GM23338 (cell line): ENCODE measurements at regions not wholly inside any gene's neighbourhood (a gene's known extent, or its start where the extent isn't known, plus 50 kb on each side); places are given as distances from the start of the nearest gene placed in this dataset.

Experiments
- ATAC-seq: fragments of 200-7000 bp; cut with Tn5 transposase; 3 replicates; pipeline ENCODE4 v1.9.1; 2020
- DNase-seq: peaks from one replicate; pipeline ENCODE4 v3.0.0-alpha.2; 2015; ENCODE audit warnings: low spot score
- H2AFZ ChIP-seq: fragments of 200-600 bp; sonication (generic); 2 replicates; pipeline ENCODE4 v1.8.0; 2016; ENCODE audit warnings: antibody characterized with exemption, mild to moderate bottlenecking, moderate library complexity
- H3F3A ChIP-seq: fragments of 200-600 bp; sonication (generic); replicated peaks from 2 replicates; pipeline ENCODE4 v1.8.0; 2017; ENCODE audit warnings: antibody characterized with exemption, mixed run types, low read depth
- H3K27ac ChIP-seq: fragments of 200-600 bp; sonication (generic); 2 replicates; pipeline ENCODE4 v1.6.1; 2016; ENCODE audit warnings: low read depth
- H3K27me3 ChIP-seq: fragments of 200-600 bp; sonication (generic); 2 replicates; pipeline ENCODE4 v1.8.0; 2016; ENCODE audit warnings: mild to moderate bottlenecking, mixed run types, moderate library complexity; ENCODE audit not compliant: insufficient read depth
- H3K36me3 ChIP-seq: fragments of 200-600 bp; sonication (generic); 2 replicates; pipeline ENCODE4 v1.8.0; 2016; ENCODE audit warnings: mild to moderate bottlenecking; ENCODE audit not compliant: insufficient read depth
- H3K4me1 ChIP-seq: fragments of 200-600 bp; sonication (generic); 2 replicates; pipeline ENCODE4 v1.8.0; 2016; ENCODE audit warnings: mild to moderate bottlenecking, moderate library complexity; ENCODE audit not compliant: insufficient read depth
- H3K4me2 ChIP-seq: fragments of 200-600 bp; sonication (generic); 2 replicates; pipeline ENCODE4 v1.7.1; 2017; ENCODE audit warnings: mixed run types
- H3K4me3 ChIP-seq: fragments of 200-600 bp; sonication (generic); 2 replicates; pipeline ENCODE4 v1.6.1; 2016; ENCODE audit warnings: mixed run types
- H3K79me2 ChIP-seq: fragments of 200-600 bp; sonication (generic); replicated peaks from 2 replicates; pipeline ENCODE4 v1.8.0; 2017; ENCODE audit warnings: mild to moderate bottlenecking; ENCODE audit not compliant: insufficient read depth
- H3K9me2 ChIP-seq: fragments of 200-600 bp; sonication (generic); 2 replicates; pipeline ENCODE4 v1.8.0; 2017; ENCODE audit not compliant: insufficient read depth
- H4K20me1 ChIP-seq: fragments of 200-600 bp; sonication (generic); replicated peaks from 2 replicates; pipeline ENCODE4 v1.8.0; 2017; ENCODE audit warnings: mild to moderate bottlenecking; ENCODE audit not compliant: insufficient read depth
- H3K27ac Mint-ChIP-seq: 2 replicates; pipeline ENCODE4 v1.8.0; 2020; ENCODE audit warnings: inconsistent platforms, mild to moderate bottlenecking, moderate library complexity, mixed read lengths
- H3K27me3 Mint-ChIP-seq: 3 replicates; pipeline ENCODE4 v1.8.0; 2022; ENCODE audit warnings: low read depth, mild to moderate bottlenecking, moderate library complexity, mixed read lengths, inconsistent platforms; ENCODE audit not compliant: insufficient read depth, poor library complexity
- H3K36me3 Mint-ChIP-seq: 3 replicates; pipeline ENCODE4 v1.8.0; 2021; ENCODE audit warnings: low read depth, mild to moderate bottlenecking, inconsistent platforms, moderate library complexity, mixed read lengths
- H3K4me1 Mint-ChIP-seq: 3 replicates; pipeline ENCODE4 v1.8.0; 2020; ENCODE audit warnings: mild to moderate bottlenecking, inconsistent platforms, mixed read lengths
- H3K4me3 Mint-ChIP-seq: 3 replicates; pipeline ENCODE4 v1.8.0; 2021; ENCODE audit warnings: moderate library complexity, mild to moderate bottlenecking, inconsistent platforms, mixed read lengths
- H3K9me3 Mint-ChIP-seq: 3 replicates; pipeline ENCODE4 v1.8.0; 2020; ENCODE audit warnings: moderate library complexity, mild to moderate bottlenecking, inconsistent platforms, mixed read lengths
- CREB1 ChIP-seq: fragments of 250-450 bp; sonication (Bioruptor Pico); IDR thresholded peaks from 2 replicates; pipeline ENCODE4 v1.5.0; 2020; ENCODE audit warnings: low read depth, mild to moderate bottlenecking, moderate library complexity
- STAT1 ChIP-seq: IDR thresholded peaks from one replicate; pipeline ENCODE4 v1.6.1; 2016; ENCODE audit warnings: antibody characterized with exemption; ENCODE audit not compliant: unreplicated experiment
- TF ChIP-seq, protein P1 (sequence below): IDR thresholded peaks from one replicate; pipeline ENCODE4 v1.6.1; 2018; ENCODE audit warnings: antibody characterized with exemption; ENCODE audit not compliant: unreplicated experiment
- TF ChIP-seq, protein P2 (sequence below): IDR thresholded peaks from 2 replicates; pipeline ENCODE4 v1.6.1; 2016; ENCODE audit warnings: antibody characterized with exemption
- TF ChIP-seq, protein P3 (sequence below), 2 experiments: fragments of 200-600 bp in 1 of 2; sonication (generic) in 1 of 2; conservative IDR thresholded peaks; 2 replicates each; pipeline versions ENCODE4 v1.5.1 to v1.6.1; 2016 to 2017; ENCODE audit warnings: antibody characterized with exemption in 2 of 2, low read depth in 2 of 2, mild to moderate bottlenecking in 2 of 2, moderate library complexity in 1 of 2

DNA sequence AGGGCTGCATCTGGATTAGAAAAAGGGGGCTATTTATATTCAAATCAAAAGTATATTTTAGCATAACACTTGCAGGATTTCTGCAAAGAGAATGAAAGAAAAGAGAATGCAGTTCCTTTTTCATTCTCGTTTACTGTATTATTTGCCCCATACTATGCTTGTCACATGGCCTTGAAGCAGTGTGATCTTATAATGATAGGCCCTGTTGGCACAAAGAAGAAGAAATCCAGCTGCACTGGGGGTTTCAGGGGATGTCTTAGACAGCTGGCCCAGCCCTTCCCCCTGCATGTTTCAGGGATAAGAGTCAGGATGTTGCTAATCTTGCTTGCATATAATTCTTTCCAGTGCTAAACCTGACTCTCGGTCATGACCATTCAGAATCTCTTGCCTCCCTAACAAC, 369.5 kb downstream of the SEC16B start:
- Mint-ChIP-seq H3K36me3 (no peaks in the 10 kb centered on the region), H3K4me1 (peaks cover 19% of the 10 kb centered on the region), H3K27ac (no peak overlapping the region; the same call in 1 of the 2 replicates), H3K4me3 (no peak overlapping the region), H3K27me3 (no peaks in the 10 kb centered on the region), H3K9me3 (no peaks in the 10 kb centered on the region)
- TF ChIP-seq CREB1 (CRISPR knock-in tag): no peak
- TF ChIP-seq, protein P1, sequence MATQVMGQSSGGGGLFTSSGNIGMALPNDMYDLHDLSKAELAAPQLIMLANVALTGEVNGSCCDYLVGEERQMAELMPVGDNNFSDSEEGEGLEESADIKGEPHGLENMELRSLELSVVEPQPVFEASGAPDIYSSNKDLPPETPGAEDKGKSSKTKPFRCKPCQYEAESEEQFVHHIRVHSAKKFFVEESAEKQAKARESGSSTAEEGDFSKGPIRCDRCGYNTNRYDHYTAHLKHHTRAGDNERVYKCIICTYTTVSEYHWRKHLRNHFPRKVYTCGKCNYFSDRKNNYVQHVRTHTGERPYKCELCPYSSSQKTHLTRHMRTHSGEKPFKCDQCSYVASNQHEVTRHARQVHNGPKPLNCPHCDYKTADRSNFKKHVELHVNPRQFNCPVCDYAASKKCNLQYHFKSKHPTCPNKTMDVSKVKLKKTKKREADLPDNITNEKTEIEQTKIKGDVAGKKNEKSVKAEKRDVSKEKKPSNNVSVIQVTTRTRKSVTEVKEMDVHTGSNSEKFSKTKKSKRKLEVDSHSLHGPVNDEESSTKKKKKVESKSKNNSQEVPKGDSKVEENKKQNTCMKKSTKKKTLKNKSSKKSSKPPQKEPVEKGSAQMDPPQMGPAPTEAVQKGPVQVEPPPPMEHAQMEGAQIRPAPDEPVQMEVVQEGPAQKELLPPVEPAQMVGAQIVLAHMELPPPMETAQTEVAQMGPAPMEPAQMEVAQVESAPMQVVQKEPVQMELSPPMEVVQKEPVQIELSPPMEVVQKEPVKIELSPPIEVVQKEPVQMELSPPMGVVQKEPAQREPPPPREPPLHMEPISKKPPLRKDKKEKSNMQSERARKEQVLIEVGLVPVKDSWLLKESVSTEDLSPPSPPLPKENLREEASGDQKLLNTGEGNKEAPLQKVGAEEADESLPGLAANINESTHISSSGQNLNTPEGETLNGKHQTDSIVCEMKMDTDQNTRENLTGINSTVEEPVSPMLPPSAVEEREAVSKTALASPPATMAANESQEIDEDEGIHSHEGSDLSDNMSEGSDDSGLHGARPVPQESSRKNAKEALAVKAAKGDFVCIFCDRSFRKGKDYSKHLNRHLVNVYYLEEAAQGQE: no peak
- TF ChIP-seq STAT1: no peak
- TF ChIP-seq, protein P2, sequence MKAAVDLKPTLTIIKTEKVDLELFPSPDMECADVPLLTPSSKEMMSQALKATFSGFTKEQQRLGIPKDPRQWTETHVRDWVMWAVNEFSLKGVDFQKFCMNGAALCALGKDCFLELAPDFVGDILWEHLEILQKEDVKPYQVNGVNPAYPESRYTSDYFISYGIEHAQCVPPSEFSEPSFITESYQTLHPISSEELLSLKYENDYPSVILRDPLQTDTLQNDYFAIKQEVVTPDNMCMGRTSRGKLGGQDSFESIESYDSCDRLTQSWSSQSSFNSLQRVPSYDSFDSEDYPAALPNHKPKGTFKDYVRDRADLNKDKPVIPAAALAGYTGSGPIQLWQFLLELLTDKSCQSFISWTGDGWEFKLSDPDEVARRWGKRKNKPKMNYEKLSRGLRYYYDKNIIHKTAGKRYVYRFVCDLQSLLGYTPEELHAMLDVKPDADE: no peak
- TF ChIP-seq, protein P3, sequence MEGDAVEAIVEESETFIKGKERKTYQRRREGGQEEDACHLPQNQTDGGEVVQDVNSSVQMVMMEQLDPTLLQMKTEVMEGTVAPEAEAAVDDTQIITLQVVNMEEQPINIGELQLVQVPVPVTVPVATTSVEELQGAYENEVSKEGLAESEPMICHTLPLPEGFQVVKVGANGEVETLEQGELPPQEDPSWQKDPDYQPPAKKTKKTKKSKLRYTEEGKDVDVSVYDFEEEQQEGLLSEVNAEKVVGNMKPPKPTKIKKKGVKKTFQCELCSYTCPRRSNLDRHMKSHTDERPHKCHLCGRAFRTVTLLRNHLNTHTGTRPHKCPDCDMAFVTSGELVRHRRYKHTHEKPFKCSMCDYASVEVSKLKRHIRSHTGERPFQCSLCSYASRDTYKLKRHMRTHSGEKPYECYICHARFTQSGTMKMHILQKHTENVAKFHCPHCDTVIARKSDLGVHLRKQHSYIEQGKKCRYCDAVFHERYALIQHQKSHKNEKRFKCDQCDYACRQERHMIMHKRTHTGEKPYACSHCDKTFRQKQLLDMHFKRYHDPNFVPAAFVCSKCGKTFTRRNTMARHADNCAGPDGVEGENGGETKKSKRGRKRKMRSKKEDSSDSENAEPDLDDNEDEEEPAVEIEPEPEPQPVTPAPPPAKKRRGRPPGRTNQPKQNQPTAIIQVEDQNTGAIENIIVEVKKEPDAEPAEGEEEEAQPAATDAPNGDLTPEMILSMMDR (conservative IDR thresholded peaks at IDR 0.05; ENCODE audit: low read depth in 2 of 2): no peak
- Histone ChIP-seq H3K4me2 (no peak overlapping the region), H4K20me1 (no peaks in the 10 kb centered on the region), H3F3A (no peaks in the 10 kb centered on the region), H3K27me3 (no peaks in the 10 kb centered on the region), H3K36me3 (no peaks in the 10 kb centered on the region), H3K9me2 (no peaks in the 10 kb centered on the region), H3K4me1 (peaks cover 13% of the 10 kb centered on the region; the same call in 1 of the 2 replicates), H2AFZ (peak overlapping the region; percentile 58; the same call in 1 of the 2 replicates), H3K4me3 (no peak overlapping the region), H3K27ac (no peak overlapping the region), H3K79me2 (no peaks in the 10 kb centered on the region)
- ATAC-seq: no peak
- DNase-seq: no peak

DNA sequence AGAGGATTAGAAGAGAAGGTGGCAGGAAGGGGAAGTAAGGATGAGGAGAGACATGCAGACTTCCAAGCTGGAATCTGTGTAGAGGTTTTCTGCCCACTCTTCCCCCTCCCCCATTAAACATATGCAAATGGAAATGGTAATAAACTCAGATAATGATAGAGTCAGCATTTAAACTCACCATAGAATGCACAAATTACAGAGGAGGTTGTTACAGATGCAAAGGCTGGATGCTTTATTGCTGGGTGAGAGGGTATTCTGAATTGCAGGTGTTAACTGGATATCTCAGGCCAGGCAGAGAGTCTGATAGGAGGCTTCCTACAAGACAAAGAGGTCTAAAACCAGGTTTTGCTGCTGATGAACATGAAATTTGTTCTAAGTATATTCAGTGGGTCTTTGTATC, 372.5 kb downstream of the SEC16B start:
- H3K4me1 ChIP-seq: peaks cover 13% of the 10 kb centered on the region; the same call in 1 of the 2 replicates
- no peaks in the 10 kb centered on the region for H3K27me3 Mint-ChIP-seq
- TF ChIP-seq, protein P1: no peak

More for the DNA sequence above, 372.5 kb downstream of the SEC16B start:
- Histone ChIP-seq H3K4me2 (no peak overlapping the region), H3K79me2 (no peaks in the 10 kb centered on the region), H3K9me2 (no peaks in the 10 kb centered on the region), H3F3A (no peaks in the 10 kb centered on the region), H2AFZ (no peak overlapping the region), H4K20me1 (no peaks in the 10 kb centered on the region), H3K36me3 (no peaks in the 10 kb centered on the region), H3K27ac (no peak overlapping the region), H3K27me3 (no peaks in the 10 kb centered on the region), H3K4me3 (no peak overlapping the region)
- no peaks in the 10 kb centered on the region for H3K36me3 Mint-ChIP-seq
- H3K4me3 Mint-ChIP-seq: no peak overlapping the region
- H3K4me1 Mint-ChIP-seq: peaks cover 19% of the 10 kb centered on the region
- DNase-seq: no peak
- no peak overlapping the region for H3K27ac Mint-ChIP-seq
- H3K9me3 Mint-ChIP-seq: no peaks in the 10 kb centered on the region
- ATAC-seq: no peak
